Type B pancreatic cell (in vitro differentiated cells): ENCODE measurements at regions not wholly inside any gene's neighbourhood (a gene's known extent, or its start where the extent isn't known, plus 50 kb on each side); places are given as distances from the start of the nearest gene placed in this dataset.

Source experiments
- DNase-seq: peaks from one replicate; pipeline ENCODE4 v3.0.0; 2021; ENCODE audit warnings: mixed read lengths; ENCODE audit not compliant: unreplicated experiment; ENCODE audit errors: extremely low spot score
- H3K27ac Mint-ChIP-seq: 2 replicates; pipeline ENCODE4 v1.8.0; 2021; ENCODE audit warnings: mild to moderate bottlenecking, mixed read lengths
- H3K27me3 Mint-ChIP-seq: 2 replicates; pipeline ENCODE4 v1.8.0; 2021; ENCODE audit warnings: mixed read lengths
- H3K36me3 Mint-ChIP-seq: 2 replicates; pipeline ENCODE4 v1.8.0; 2021; ENCODE audit warnings: mixed read lengths
- H3K4me1 Mint-ChIP-seq: one replicate; pipeline ENCODE4 v1.8.0; 2021; ENCODE audit warnings: mixed read lengths; ENCODE audit not compliant: unreplicated experiment
- H3K4me3 Mint-ChIP-seq: 2 replicates; pipeline ENCODE4 v1.8.0; 2021; ENCODE audit warnings: mild to moderate bottlenecking, mixed read lengths
- H3K9me3 Mint-ChIP-seq: 2 replicates; pipeline ENCODE4 v1.8.0; 2021; ENCODE audit warnings: mixed read lengths
- CTCF ChIP-seq: fragments of 200-600 bp; sonication (generic); conservative IDR thresholded peaks from 2 replicates; pipeline ENCODE4 v1.5.0; 2021; ENCODE audit warnings: antibody characterized with exemption, mild to moderate bottlenecking

DNA sequence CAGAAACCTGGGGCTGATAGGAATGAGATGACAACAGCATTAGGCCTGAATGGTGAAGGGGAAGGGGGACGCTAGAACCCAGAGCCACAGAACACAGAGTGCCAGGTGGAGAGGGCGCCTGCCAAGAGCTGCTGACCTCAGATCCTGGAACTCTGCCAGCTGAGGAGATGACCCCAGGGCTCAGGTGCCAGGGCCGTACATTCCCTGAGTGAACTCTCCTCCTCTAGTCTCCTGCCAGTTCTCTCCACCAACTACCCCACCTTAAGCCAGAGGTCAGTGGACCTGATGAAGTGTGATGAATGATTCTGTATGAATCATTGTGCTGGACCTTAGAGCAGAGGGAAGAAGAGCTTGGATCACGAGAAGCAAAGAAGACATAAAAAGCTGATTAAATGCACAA, 1582.2 kb upstream of the ACVR2A start:
- Mint-ChIP-seq H3K27ac (no peak overlapping the region), H3K36me3 (no peaks in the 10 kb centered on the region), H3K27me3 (peaks cover 9% of the 10 kb centered on the region), H3K9me3 (no peaks in the 10 kb centered on the region), H3K4me3 (no peak overlapping the region), H3K4me1 (peaks cover 16% of the 10 kb centered on the region)
- no peak for DNase-seq
- no peak for TF ChIP-seq CTCF

DNA sequence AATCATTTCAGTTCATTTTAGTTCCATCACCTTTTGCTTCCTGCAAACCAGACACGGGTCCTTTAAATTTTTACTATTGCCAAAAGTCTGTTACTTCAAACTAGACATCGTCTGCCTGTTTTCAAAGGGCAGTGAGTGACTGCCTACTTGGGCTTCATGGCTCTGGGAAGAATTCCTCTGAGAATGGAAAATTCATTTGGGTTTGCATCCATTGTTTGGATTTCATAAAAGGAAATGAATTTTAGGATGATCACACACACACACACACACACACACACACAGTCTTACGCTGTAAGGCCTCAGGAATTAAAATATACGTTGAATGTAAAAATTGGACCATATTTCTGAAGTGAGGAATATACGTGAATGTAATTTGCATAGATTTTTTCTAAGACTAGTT, 1584.3 kb upstream of the ACVR2A start:
- TF ChIP-seq CTCF, result no peak
- H3K36me3 Mint-ChIP-seq, result no peaks in the 10 kb centered on the region
- H3K9me3 Mint-ChIP-seq, result no peaks in the 10 kb centered on the region

DNA sequence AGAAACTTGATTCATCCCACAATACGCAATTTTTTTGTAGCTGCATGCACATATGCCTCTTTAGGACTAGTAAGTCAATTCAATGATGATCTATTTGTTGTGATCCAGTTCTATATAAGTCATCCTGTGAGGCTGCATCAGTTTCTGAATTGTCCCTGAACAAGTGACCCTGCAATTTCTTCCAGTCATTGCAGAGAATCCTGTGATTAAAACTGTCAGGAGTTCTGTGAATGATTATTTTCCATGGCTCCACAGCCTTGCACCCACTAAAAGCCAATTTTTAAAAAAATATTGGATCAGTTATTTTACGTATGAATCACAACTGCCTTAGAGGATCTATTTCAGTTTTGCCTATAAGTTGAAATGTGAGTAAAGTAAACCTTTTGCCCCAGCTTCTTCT, 1585.0 kb upstream of the ACVR2A start:
- no peaks in the 10 kb centered on the region for H3K36me3 Mint-ChIP-seq
- H3K27me3 Mint-ChIP-seq, result no peaks in the 10 kb centered on the region
- H3K27ac Mint-ChIP-seq, result no peak overlapping the region
- peaks cover 11% of the 10 kb centered on the region for H3K4me1 Mint-ChIP-seq
- H3K9me3 Mint-ChIP-seq, result no peaks in the 10 kb centered on the region
- DNase-seq, result no peak
- no peak overlapping the region for H3K4me3 Mint-ChIP-seq
- no peak for TF ChIP-seq CTCF

More for the DNA sequence above, 1584.3 kb upstream of the ACVR2A start:
- Mint-ChIP-seq H3K4me3 (no peak overlapping the region), H3K27ac (no peak overlapping the region), H3K4me1 (peaks cover 11% of the 10 kb centered on the region), H3K27me3 (no peaks in the 10 kb centered on the region)
- no peak for DNase-seq

DNA sequence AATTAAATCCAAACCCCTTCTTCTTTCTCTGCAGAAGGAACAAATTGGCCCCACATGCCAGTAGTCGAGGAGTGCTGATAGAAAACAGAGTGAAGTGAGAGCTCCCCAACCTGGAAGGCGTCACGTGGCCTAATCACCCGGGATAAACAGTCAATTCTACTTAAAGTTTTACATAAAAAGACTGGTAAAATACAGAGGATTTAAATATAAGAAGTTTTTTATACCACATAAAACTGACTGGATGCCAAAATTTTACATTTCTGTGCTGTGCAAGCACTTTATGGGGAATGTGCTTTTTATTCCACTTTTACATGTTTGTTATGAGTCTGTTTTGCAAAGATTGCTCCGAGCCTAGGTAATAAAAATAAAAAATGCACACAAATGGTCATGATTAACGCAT, 1586.8 kb upstream of the ACVR2A start:
- no peak overlapping the region for H3K4me3 Mint-ChIP-seq
- H3K27me3 Mint-ChIP-seq, result no peaks in the 10 kb centered on the region
- no peak for DNase-seq
- H3K4me1 Mint-ChIP-seq, result peaks cover 11% of the 10 kb centered on the region
- no peaks in the 10 kb centered on the region for H3K9me3 Mint-ChIP-seq
- H3K27ac Mint-ChIP-seq, result no peak overlapping the region
- no peak for TF ChIP-seq CTCF
- H3K36me3 Mint-ChIP-seq, result no peaks in the 10 kb centered on the region

DNA sequence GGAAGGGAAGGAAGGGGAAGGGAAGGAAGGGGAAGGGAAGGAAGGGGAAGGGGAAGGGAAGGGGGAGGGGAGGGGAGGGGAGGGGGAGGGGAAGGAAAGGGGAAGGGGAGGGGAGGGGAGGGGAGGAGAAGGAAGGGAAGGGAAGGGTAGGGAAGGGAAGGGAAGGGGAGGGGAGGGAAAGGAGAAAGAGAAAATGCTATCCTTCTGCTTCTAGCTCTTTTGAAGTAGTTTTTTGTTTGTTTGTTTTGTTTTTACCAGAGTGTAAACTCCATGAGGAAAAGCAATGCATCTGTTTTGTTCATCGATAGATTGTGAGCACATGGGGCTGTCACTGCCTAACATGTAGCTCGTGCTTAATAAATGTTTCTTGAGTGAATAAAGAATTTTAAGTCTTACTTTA, 1592.7 kb upstream of the ACVR2A start:
- Mint-ChIP-seq H3K9me3 (no peaks in the 10 kb centered on the region), H3K27ac (no peak overlapping the region), H3K4me1 (no peaks in the 10 kb centered on the region), H3K27me3 (no peaks in the 10 kb centered on the region), H3K4me3 (no peak overlapping the region), H3K36me3 (no peaks in the 10 kb centered on the region)
- TF ChIP-seq CTCF, result no peak
- no peak for DNase-seq

DNA sequence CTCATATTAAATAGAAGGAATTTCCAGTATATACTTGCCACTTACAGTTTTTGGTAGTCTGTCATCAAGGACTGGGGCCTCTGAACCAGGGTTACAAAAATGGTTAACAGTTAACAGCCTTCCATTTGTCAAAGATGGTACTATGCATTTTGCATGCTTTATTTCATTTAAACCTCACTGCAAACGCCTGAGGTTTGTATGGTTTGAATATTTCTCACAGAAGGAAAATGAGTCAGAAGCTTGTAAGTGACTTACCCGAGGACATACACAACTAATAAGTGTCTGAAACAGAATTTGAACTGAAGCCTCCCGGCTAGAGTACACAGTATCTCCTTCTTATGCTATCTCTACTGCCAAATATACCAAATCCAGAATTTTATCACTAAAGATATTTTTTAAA, 1593.5 kb upstream of the ACVR2A start:
- Mint-ChIP-seq H3K4me3 (no peak overlapping the region), H3K36me3 (no peaks in the 10 kb centered on the region), H3K4me1 (peaks cover 4% of the 10 kb centered on the region), H3K27ac (no peak overlapping the region), H3K9me3 (no peaks in the 10 kb centered on the region), H3K27me3 (no peaks in the 10 kb centered on the region)
- no peak for DNase-seq
- TF ChIP-seq CTCF, result no peak
